Dedifferentiated amniotic fluid mesenchymal stem cell (primary cell): ENCODE measurements at regions not wholly inside any gene's neighbourhood (a gene's known extent, or its start where the extent isn't known, plus 50 kb on each side); places are given as distances from the start of the nearest gene placed in this dataset.
"Not testable (repeated sequence)": the region's sequence is repeated elsewhere in the genome, so short reads cannot be mapped to it uniquely, and the experiment has no call there.

Source experiments
- DNase-seq: peaks from one replicate; pipeline ENCODE4 v3.0.0-alpha.2; 2016; ENCODE audit errors: extremely low spot score

GRCh38 chr16:72657164-72657563 lies 390.8 kb downstream of the ZFHX3 start:
- no peak for DNase-seq

GRCh38 chr16:72654535-72654934 lies 393.4 kb downstream of the ZFHX3 start:
- DNase-seq = no peak

GRCh38 chr16:72649254-72649944 lies 398.5 kb downstream of the ZFHX3 start:
- DNase-seq = no peak

- DNase-seq = no peak
Measured at GRCh38 chr16:72646615-72647014, 401.3 kb downstream of the ZFHX3 start.

- DNase-seq = no peak
Measured at GRCh38 chr16:72645538-72645937, 402.4 kb downstream of the ZFHX3 start.

- no peak for DNase-seq
Measured at GRCh38 chr16:72644911-72645310, 403.0 kb downstream of the ZFHX3 start.

- DNase-seq = no peak
Measured at GRCh38 chr16:72639494-72639893, 408.4 kb downstream of the ZFHX3 start.

GRCh38 chr16:72637306-72637705 lies 410.6 kb downstream of the ZFHX3 start:
- peak; percentile 15 for DNase-seq

GRCh38 chr16:72635694-72636093 lies 412.2 kb downstream of the ZFHX3 start:
- DNase-seq = no peak

GRCh38 chr16:72635104-72635503 lies 412.8 kb downstream of the ZFHX3 start:
- no peak for DNase-seq

- not testable (repeated sequence) for DNase-seq
Measured at GRCh38 chr16:72627182-72627896, 420.6 kb downstream of the ZFHX3 start.

GRCh38 chr16:72626623-72627022 lies 421.3 kb downstream of the ZFHX3 start:
- DNase-seq = no peak

GRCh38 chr16:72621651-72622050 lies 426.3 kb downstream of the ZFHX3 start:
- no peak for DNase-seq

- no peak for DNase-seq
Measured at GRCh38 chr16:72620853-72621252, 427.1 kb downstream of the ZFHX3 start.

GRCh38 chr16:72620348-72620747 lies 427.6 kb downstream of the ZFHX3 start:
- DNase-seq = no peak

- DNase-seq = no peak
Measured at GRCh38 chr16:72615856-72616255, 432.1 kb downstream of the ZFHX3 start.

GRCh38 chr16:72612718-72613117 lies 435.2 kb downstream of the ZFHX3 start:
- no peak for DNase-seq

- DNase-seq = peak; percentile 20
Measured at GRCh38 chr16:72612256-72612655, 435.7 kb downstream of the ZFHX3 start.

GRCh38 chr16:72609933-72610332 lies 438.0 kb upstream of the PMFBP1 start:
- DNase-seq = no peak

GRCh38 chr16:72609066-72609465 lies 437.1 kb upstream of the PMFBP1 start:
- no peak for DNase-seq

- no peak for DNase-seq
Measured at GRCh38 chr16:72604375-72604774, 432.4 kb upstream of the PMFBP1 start.

GRCh38 chr16:72602499-72602898 lies 430.5 kb upstream of the PMFBP1 start:
- DNase-seq = no peak

GRCh38 chr16:72598696-72599095 lies 426.7 kb upstream of the PMFBP1 start:
- DNase-seq = no peak
